Panc1 (cell line): ENCODE measurements at regions not wholly inside any gene's neighbourhood (a gene's known extent, or its start where the extent isn't known, plus 50 kb on each side); places are given as distances from the start of the nearest gene placed in this dataset.

Experiments
- ATAC-seq: fragments of 200-7000 bp; cut with Tn5 transposase; 2 replicates; pipeline ENCODE4 v1.9.1; 2020; ENCODE audit warnings: mild to moderate bottlenecking, moderate library complexity
- BruUV-seq: library from RNA; stranded (reverse); fragments of 400-500 nt; replicated peaks from 2 replicates; lab custom pipeline; 2021; lab: Mats Ljungman, UMichigan
- CTCF ChIA-PET: fragments of 300-600 bp; sonication (Branson Sonifier 250); formaldehyde crosslinking; loops from one replicate; lab custom pipeline; 2022; ENCODE audit warnings: antibody characterized with exemption; lab: Charles Lee
- POLR2A ChIA-PET: fragments of 300-600 bp; sonication (Branson Sonifier 250); formaldehyde crosslinking; loops from one replicate; lab custom pipeline; 2022; ENCODE audit warnings: antibody characterized with exemption; lab: Charles Lee
- DNase-seq: peaks from one replicate; pipeline ENCODE4 v3.0.0-alpha.2; 2010; ENCODE audit warnings: low read depth, low spot score
- H3K27ac ChIP-seq: 2 replicates; pipeline ENCODE4 v1.5.1; 2011; ENCODE audit warnings: mild to moderate bottlenecking, low read length, inconsistent platforms
- H3K27me3 ChIP-seq: fragments of 200-500 bp; sonication (Bioruptor generic); 2 replicates; pipeline ENCODE4 v1.6.0; 2014; ENCODE audit warnings: low read length, inconsistent platforms; ENCODE audit not compliant: control insufficient read depth, insufficient read depth
- H3K36me3 ChIP-seq: fragments of 200-500 bp; sonication (Bioruptor generic); 2 replicates; pipeline ENCODE4 v1.5.1; 2014; ENCODE audit warnings: inconsistent platforms, mild to moderate bottlenecking, low read length, moderate library complexity; ENCODE audit not compliant: control insufficient read depth, insufficient read depth
- H3K4me1 ChIP-seq: 2 replicates; pipeline ENCODE4 v1.5.1; 2011; ENCODE audit warnings: inconsistent platforms, mild to moderate bottlenecking, low read length, moderate library complexity; ENCODE audit not compliant: control insufficient read depth, insufficient read depth
- H3K4me3 ChIP-seq, 2 experiments: 2 replicates each; pipeline ENCODE4 v1.5.1; 2011 to 2012; ENCODE audit warnings: low read depth in 2 of 2, low read length in 2 of 2, mild to moderate bottlenecking in 2 of 2, inconsistent platforms in 1 of 2, moderate library complexity in 1 of 2
- H3K9me3 ChIP-seq: fragments of 200-500 bp; sonication (Bioruptor generic); 2 replicates; pipeline ENCODE4 v1.5.1; 2014; ENCODE audit warnings: low read depth, mild to moderate bottlenecking, inconsistent platforms, low read length, moderate library complexity; ENCODE audit not compliant: control insufficient read depth, insufficient read depth
- CTCF ChIP-seq: fragments of 450-650 bp; IDR thresholded peaks from 2 replicates; pipeline ENCODE4 v1.5.1; 2017; ENCODE audit warnings: mild to moderate bottlenecking
- POLR2AphosphoS5 ChIP-seq: IDR thresholded peaks from 2 replicates; pipeline ENCODE4 v1.6.1; 2012; ENCODE audit warnings: mild to moderate bottlenecking, low read depth, low read length, moderate library complexity
- REST ChIP-seq, 2 experiments: IDR thresholded peaks; 2 replicates each; pipeline ENCODE4 v1.6.1; 2011 to 2012; ENCODE audit warnings: low read depth in 2 of 2, control low read depth in 1 of 2, low read length in 1 of 2, mild to moderate bottlenecking in 1 of 2, moderate library complexity in 1 of 2; ENCODE audit not compliant: insufficient read depth in 1 of 2
- SIN3A ChIP-seq: IDR thresholded peaks from 2 replicates; pipeline ENCODE4 v1.6.1; 2012; ENCODE audit warnings: low read depth, mild to moderate bottlenecking, low read length, moderate library complexity, borderline replicate concordance; ENCODE audit not compliant: insufficient read depth
- TCF7L2 ChIP-seq: IDR thresholded peaks from 2 replicates; pipeline ENCODE4 v1.6.1; 2011; ENCODE audit warnings: mild to moderate bottlenecking, low read depth, low read length, inconsistent platforms
- in situ Hi-C: cut with HindIII; loops from 2 replicates; pipeline ENCODE4 v1.10.0; 2016; ENCODE audit warnings: low sequenced_read_pairs, low pct_unique_long_range_greater_than_20kb
- intact Hi-C: fragments of 100-400 bp; cut with micrococcal nuclease; formaldehyde crosslinking; loops from one replicate; pipeline ENCODE4 v1.10.0; 2022; ENCODE audit not compliant: unreplicated experiment

- H3K9me3 ChIP-seq: no peaks in the 10 kb centered on the region
- no peaks in the 10 kb centered on the region for H3K4me1 ChIP-seq
- no peak overlapping the region for H3K4me3 ChIP-seq
- TF ChIP-seq POLR2AphosphoS5 (no peak), REST (IDR thresholded peaks at IDR 0.05; ENCODE audit: insufficient read depth in 1 of 2, low read depth in 2 of 2, low read length in 1 of 2) (no peak), TCF7L2 (no peak), CTCF (no peak), SIN3A (no peak)
- BruUV-seq: no TSS peak
- H3K27me3 ChIP-seq: no peaks in the 10 kb centered on the region
- POLR2A ChIA-PET: interaction anchor here (0.6 kb wide), 1 partner anchor 356 kb away, joined by 16 read pairs; no protein-coding TSS in a partner anchor
- ATAC-seq (no peak), DNase-seq (no peak)
- CTCF ChIA-PET: no interaction called here
- no peaks in the 10 kb centered on the region for H3K36me3 ChIP-seq
- intact Hi-C loops: no loop called here
- H3K27ac ChIP-seq: no peak overlapping the region
- in situ Hi-C loops: no loop called here
Observed at GRCh38 chr1:70498666-70499065, 87.6 kb downstream of the CTH start.

- BruUV-seq: no TSS peak
- no peaks in the 10 kb centered on the region for H3K27me3 ChIP-seq
- in situ Hi-C loops (no loop called here), intact Hi-C loops (no loop called here)
- POLR2A ChIA-PET: no interaction called here
- TF ChIP-seq TCF7L2 (no peak), REST (IDR thresholded peaks at IDR 0.05; ENCODE audit: insufficient read depth in 1 of 2, low read depth in 2 of 2, low read length in 1 of 2) (no peak), SIN3A (no peak), POLR2AphosphoS5 (no peak), CTCF (no peak)
- CTCF ChIA-PET: no interaction called here
- ATAC-seq: no peak
- DNase-seq: no peak
- H3K4me1 ChIP-seq: no peaks in the 10 kb centered on the region
- H3K27ac ChIP-seq: no peak overlapping the region
- no peak overlapping the region for H3K4me3 ChIP-seq
- H3K9me3 ChIP-seq: no peaks in the 10 kb centered on the region
- H3K36me3 ChIP-seq: no peaks in the 10 kb centered on the region
Observed at GRCh38 chr1:70499695-70500094, 88.6 kb downstream of the CTH start.
